GM12891 (cell line): ENCODE measurements at regions not wholly inside any gene's neighbourhood (a gene's known extent, or its start where the extent isn't known, plus 50 kb on each side); places are given as distances from the start of the nearest gene placed in this dataset.

Experiments
- POLR2A ChIP-seq: IDR thresholded peaks from 2 replicates; pipeline ENCODE4 v1.6.1; 2011; ENCODE audit warnings: low read depth, low read length, control low read depth
- POLR2AphosphoS5 ChIP-seq: IDR thresholded peaks from 2 replicates; pipeline ENCODE4 v1.6.1; 2011; ENCODE audit warnings: low read depth, low read length, control low read depth
- SPI1 ChIP-seq: IDR thresholded peaks from 2 replicates; pipeline ENCODE4 v1.6.1; 2011; ENCODE audit warnings: low read depth, low read length, control low read depth

DNA sequence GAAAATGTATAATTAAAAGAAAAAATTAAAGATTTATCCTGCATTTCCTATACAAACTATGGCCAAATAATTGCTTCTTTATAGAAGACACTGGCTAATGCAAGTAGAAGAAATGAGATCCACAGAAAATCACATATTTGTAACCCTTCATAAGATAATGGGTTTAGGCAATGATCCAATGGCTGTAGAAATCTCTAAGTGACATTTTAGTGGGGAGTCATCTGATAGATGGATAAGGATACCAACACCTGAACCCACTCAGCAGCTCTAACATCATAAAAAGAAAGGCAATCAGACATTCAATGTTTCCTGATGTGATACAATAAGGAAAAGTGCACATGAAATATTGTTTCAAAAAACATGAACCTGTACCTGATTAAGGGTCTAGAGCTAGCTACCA is 297.5 kb downstream of the CXCL12 start:
- TF ChIP-seq POLR2A (no peak), SPI1 (no peak), POLR2AphosphoS5 (no peak)
